Stimulated activated CD4-positive, alpha-beta T cell treated with anti-CD3 and anti-CD28 coated beads, Interleukin-4, amount 100 ng/mL, for 1 hour (primary cell): ENCODE measurements at regions not wholly inside any gene's neighbourhood (a gene's known extent, or its start where the extent isn't known, plus 50 kb on each side); places are given as distances from the start of the nearest gene placed in this dataset.
"Not testable (repeated sequence)": the region's sequence is repeated elsewhere in the genome, so short reads cannot be mapped to it uniquely, and the experiment has no call there.

ENCODE experiments used
- DNase-seq: peaks from one replicate; pipeline ENCODE4 v3.0.0-alpha.2; 2020

DNA sequence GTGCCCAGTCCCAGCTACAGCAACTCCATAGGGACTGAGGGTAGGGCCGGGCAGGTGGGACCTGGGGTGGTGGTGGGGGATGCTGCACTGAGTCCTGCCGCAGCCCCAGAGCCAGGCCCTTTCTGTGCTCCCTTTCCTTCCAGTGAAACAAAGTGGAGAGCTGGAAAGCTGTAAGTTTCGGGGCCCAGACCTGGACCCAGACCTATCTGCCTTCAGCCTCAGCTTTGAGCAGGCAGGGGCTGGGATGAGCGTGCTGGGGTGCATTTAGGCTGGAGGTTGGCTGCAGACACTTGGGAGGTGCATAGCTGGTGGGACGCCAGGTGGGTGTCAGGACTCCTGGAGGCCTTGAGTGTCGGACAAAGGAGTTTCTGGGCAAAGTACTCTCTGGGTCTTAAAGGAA is 92.7 kb upstream of the C1orf174 start:
- DNase-seq: no peak

DNA sequence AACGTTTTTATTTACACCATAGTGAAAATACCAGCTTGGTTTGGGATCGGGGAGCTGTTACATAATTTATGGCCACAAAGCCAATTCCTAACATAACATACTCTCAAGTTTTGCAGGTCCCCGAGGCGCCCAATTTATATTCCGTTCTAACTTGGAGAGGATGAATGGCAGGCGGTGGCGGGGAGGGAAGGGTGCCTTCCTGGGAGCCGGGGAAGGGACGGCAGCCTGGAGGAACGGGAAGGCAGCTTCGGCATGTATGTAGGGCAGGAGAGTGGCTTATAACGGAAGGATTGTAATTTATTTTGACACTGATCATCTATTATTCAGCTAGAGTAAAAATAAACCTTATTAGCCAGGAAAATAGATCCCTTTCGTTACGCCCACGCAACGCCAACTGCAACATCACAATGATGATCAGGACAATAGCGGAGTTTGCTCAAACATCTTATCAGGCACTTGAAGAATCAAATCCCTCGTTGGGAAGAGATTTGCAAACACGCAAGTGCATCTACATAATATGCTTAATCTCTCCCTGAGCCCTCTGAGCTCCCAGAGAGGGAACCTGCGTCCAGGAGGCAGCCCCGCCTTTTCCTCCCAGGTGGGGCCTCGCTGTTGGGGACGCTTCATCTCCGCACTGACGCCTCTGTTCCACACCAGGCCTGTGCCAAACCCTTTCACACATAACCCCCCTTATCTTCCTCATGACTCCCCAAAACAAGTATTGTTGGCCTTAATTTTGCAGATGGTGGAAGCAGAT is 93.7 kb upstream of the C1orf174 start:
- no peak for DNase-seq

GRCh38 chr1:3995141-3995780 is 95.2 kb upstream of the C1orf174 start:
- DNase-seq: no peak

GRCh38 chr1:3996846-3997705 is 97.0 kb upstream of the C1orf174 start:
- DNase-seq: no peak

- DNase-seq: no peak
Observed at GRCh38 chr1:3998086-3998485, 98.0 kb upstream of the C1orf174 start.

DNA sequence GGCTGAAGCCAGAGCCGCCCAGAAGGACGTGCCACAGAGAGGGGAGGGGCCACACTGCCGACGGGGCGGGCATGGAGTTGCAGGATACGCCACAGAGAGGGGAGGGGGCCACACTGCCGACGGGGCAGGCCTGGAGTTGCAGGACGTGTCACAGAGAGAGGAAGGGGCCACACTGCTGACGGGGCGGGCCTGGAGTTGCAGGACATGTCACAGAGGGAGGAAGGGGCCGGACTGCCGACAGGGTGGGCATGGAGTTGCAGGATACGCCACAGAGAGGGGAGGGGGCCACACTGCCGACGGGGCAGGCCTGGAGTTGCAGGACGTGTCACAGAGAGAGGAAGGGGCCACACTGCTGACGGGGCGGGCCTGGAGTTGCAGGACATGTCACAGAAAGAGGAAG is 99.4 kb upstream of the C1orf174 start:
- DNase-seq: not testable (repeated sequence)

GRCh38 chr1:3999941-4000735 is 100.1 kb upstream of the C1orf174 start:
- no peak for DNase-seq

DNA sequence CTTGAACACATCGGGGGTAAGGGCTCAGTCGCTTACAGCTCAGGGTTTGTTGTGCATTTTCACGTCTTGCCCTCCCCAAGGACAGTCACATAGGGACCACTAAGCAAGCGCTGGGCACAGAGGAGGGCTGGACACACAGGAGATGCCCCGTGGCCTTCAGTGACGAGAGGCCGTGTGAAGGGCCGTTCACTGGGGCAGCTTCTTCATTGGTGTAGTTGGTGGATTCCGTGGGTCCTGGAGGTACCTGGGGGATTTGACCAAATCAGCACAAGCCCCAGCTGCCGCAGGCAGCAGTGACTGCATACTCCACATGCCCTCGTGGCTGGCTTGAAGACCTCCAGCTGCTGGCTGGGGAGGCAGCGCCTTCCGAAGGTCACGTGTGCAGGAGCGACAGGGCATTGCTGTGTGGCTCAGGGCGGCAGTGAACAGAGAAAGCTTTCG is 100.8 kb upstream of the C1orf174 start:
- DNase-seq: no peak

- no peak for DNase-seq
Observed at GRCh38 chr1:4001461-4001860, 101.4 kb upstream of the C1orf174 start.

- no peak for DNase-seq
Observed at GRCh38 chr1:4002061-4002521, 102.0 kb upstream of the C1orf174 start.

GRCh38 chr1:4002741-4003140 is 102.7 kb upstream of the C1orf174 start:
- DNase-seq: no peak

GRCh38 chr1:4003846-4004505 is 103.9 kb upstream of the C1orf174 start:
- no peak for DNase-seq

- no peak for DNase-seq
Observed at GRCh38 chr1:4004635-4005430, 104.8 kb upstream of the C1orf174 start.

- DNase-seq: no peak
Observed at GRCh38 chr1:4005431-4005830, 105.4 kb upstream of the C1orf174 start.

- DNase-seq: no peak
Observed at GRCh38 chr1:4006676-4007374, 106.8 kb upstream of the C1orf174 start.

GRCh38 chr1:4010284-4010683 is 110.2 kb upstream of the C1orf174 start:
- no peak for DNase-seq

GRCh38 chr1:4010814-4011605 is 110.9 kb upstream of the C1orf174 start:
- DNase-seq: no peak

- no peak for DNase-seq
Observed at GRCh38 chr1:4016351-4017130, 116.5 kb upstream of the C1orf174 start.
